Stimulated activated CD8-positive, alpha-beta memory T cell treated with anti-CD3 and anti-CD28 coated beads, Interleukin-15, amount 100 ng/mL, for 48 hours (primary cell): ENCODE measurements at regions not wholly inside any gene's neighbourhood (a gene's known extent, or its start where the extent isn't known, plus 50 kb on each side); places are given as distances from the start of the nearest gene placed in this dataset.

Source experiments
- DNase-seq, 2 donors: peaks; one replicate each; pipeline ENCODE4 v3.0.0-alpha.2; 2020; ENCODE audit warnings: low read depth in 2 of 2

GRCh38 chr14:81837304-81837703 is 303.7 kb upstream of the SEL1L start:
- no peak for DNase-seq

GRCh38 chr14:81839056-81839455 is 305.4 kb upstream of the SEL1L start:
- DNase-seq: no peak

DNA sequence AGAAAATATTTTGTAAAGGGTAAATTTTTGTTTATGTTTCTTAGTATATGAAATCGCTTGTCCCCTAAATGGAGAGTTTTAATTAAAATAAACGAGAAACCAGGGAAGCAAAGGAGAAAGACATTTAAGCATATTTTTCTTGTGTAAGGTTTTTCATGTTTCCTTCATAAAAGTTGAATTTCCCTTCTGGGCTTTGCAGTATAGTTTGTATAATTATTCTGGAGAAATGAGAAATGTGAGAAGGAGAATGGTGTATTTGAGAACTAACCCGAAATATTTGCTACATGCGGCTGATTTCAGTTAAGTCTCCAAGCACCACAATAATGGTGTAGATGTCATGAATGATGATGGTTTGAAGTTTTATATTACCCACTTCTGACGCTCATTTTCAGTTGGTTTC is 307.7 kb upstream of the SEL1L start:
- DNase-seq: no peak

DNA sequence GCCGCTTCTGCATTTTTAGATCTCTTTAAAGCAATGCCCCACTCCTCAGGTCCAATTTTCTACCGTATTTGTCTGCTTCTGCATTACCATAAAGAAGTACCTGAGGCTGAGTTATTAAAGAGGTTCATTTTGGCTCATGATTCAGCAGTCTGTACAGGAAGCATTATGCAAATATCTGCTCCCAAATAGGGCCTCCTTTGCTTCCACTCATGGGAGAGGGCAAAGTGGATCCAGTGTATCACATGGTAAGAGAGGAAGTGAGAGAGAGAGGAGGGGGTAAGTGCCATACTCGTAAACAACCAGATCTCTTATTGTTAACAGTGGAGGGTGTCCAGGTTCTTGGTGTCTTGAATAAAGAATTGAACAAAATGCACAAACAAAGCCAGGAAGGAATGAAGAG is 316.1 kb upstream of the SEL1L start:
- no peak for DNase-seq

DNA sequence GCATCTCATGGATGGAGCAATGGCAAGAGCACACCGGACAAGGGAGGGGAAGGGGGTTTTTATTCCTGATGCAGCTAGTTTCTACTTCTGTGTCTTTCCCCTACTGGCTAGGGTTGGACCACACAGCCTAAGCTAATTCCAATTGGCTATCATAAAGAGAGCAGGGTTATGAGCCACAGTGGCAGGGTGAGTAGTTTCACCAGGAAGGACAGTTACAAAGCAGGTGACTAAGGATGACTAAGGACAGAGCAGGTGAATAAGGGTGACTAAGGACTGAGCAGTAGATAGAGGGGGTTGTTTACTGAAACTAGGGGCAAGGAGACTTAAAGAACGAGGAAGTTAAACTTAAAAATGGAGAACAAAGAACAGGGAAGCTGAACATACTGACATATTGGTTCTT is 321.4 kb upstream of the SEL1L start:
- DNase-seq: no peak

GRCh38 chr14:81859046-81859445 is 325.4 kb upstream of the SEL1L start:
- DNase-seq: no peak

GRCh38 chr14:81868172-81868571 is 334.5 kb upstream of the SEL1L start:
- no peak for DNase-seq

GRCh38 chr14:81871706-81872105 is 338.1 kb upstream of the SEL1L start:
- DNase-seq: no peak

GRCh38 chr14:81884382-81884781 is 350.7 kb upstream of the SEL1L start:
- no peak for DNase-seq

GRCh38 chr14:81886588-81886987 is 352.9 kb upstream of the SEL1L start:
- no peak for DNase-seq

DNA sequence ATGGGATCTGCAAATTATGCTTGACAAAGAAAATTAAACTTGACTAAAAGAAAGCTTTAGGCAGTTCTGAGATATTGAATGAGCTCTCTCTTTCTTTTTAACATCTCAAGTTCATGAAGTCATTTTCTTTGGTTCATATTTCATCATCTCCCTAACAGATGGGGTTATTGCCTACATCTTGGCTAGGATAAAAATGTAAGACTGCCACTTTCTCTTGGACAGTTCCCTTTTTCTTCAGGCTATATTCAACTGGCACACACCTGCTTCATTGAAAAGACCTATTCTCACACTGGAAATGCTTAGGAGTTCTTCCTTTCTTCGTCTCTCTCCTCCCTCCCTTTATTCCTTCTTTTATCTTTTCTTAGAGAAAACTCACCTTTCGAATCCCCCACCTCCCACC is 355.9 kb upstream of the SEL1L start:
- DNase-seq: no peak

DNA sequence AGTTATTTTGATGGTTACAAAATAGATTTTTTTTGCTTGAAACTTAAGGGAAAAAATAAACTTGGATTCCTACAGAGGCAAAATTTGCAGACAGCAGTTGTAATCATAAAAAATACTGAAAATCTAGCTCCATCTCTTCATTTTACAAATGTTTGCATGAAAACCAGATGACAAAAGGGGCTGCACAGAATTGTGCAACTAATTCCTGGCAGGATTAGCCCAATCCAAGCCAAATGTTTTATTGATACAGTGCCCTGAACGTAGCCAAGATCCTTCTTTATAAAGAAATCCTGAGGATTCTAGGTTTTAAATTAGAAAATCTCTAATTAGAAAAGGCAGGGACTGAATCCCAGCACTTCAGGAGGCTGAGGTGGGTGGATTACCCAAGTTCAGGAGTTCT is 356.4 kb upstream of the SEL1L start:
- no peak for DNase-seq

- DNase-seq: no peak
These were observed 369.8 kb upstream of the SEL1L start for GRCh38 chr14:81903477-81903876.

DNA sequence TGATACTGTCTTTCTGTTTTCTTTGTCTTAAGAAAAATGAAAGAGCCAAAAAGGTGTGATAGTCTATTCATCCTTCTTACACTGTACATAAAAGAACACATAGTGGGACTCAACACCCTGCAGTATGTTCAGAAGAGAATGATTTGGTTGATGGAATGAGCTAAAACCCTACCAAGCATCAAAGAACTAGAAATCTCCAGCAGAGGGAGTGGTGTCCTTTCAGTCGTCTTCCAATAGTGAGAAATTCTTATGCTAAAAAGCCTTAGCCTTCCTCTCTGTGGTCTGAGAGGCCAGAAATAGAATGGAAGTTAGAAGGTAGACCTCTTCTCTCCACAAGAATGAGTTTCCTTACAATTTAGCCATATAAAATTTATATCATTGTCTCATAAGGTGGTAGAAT is 393.4 kb upstream of the SEL1L start:
- DNase-seq: no peak

DNA sequence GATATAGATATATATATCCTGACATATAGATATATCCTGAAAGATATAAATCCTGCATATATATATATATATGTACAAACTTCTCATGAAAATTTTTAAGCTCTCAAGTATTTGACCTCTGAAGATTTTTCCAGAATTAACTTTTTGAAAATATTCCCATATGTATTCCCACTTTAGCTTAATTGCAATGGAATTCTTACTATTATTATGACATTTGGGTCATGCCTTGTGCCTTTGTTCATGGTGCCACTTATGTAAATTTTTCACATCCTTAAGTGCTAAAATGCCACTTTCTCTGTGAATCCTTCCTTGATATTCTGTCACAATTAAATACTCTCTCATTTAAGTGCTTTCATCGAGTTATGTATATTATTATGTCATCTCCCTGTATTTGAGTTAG is 398.2 kb upstream of the SEL1L start:
- DNase-seq: no peak

GRCh38 chr14:81936348-81936747 is 402.7 kb upstream of the SEL1L start:
- no peak for DNase-seq

DNA sequence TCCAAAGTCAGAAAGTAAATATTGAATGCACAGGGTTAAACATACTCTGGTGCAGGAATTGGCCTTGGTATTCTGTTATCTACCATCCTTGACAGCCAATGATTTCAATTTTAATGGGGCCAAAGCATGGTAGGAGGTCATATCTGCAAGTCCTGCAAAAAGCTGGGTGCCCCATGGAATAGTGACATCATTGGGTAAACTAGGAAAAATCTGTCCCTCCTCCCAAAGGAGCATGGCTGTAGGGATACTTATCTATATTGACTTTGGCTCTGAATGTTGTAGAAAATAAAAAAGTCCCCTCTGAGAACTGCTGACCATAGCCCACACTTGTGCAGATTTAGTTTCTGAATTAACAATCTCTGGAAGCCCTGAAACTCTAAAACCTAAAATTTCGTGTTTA is 403.2 kb upstream of the SEL1L start:
- no peak for DNase-seq

- no peak for DNase-seq
These were observed 404.7 kb upstream of the SEL1L start for GRCh38 chr14:81938341-81938740.

GRCh38 chr14:81940651-81941050 is 407.0 kb upstream of the SEL1L start:
- DNase-seq: no peak

DNA sequence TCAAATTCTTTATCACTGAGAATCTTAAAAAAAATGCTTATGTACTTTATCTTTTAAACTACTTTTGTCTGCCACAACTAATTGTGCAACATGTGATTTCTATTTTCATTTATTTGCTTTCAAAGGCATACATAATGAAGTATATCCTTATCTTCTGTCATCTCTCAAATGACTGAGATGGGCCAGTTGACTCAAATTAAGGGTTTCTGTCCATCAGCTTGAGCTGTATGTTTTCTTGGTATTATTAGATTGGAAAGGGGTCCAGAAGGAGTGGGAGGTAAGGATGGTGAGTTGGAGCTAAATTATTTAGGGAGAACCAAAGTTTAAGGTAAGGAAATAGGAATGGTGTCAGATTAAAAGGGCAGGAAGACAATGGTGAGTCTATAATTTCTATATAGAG is 408.4 kb upstream of the SEL1L start:
- DNase-seq: no peak

DNA sequence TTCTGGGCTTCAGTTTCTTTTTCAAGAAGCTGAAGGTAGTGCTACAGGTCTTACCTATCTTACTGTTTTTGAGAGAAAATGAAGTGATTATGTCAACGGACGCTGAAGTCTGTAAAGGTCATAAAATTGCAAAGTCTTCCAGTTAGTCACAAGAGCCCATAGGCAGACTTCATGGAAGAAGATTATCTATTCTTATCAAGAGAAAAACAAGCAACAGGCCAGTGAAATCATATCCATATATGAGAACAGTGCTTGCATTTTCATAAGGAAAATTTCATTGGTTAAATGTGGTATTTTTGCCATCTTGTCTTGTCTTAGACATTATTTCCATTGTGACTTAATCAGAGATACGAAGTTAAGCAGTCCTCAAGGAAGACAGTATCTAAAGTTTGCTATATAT is 412.7 kb upstream of the SEL1L start:
- DNase-seq: no peak

GRCh38 chr14:81946834-81947798 is 413.5 kb upstream of the SEL1L start:
- DNase-seq: no peak

DNA sequence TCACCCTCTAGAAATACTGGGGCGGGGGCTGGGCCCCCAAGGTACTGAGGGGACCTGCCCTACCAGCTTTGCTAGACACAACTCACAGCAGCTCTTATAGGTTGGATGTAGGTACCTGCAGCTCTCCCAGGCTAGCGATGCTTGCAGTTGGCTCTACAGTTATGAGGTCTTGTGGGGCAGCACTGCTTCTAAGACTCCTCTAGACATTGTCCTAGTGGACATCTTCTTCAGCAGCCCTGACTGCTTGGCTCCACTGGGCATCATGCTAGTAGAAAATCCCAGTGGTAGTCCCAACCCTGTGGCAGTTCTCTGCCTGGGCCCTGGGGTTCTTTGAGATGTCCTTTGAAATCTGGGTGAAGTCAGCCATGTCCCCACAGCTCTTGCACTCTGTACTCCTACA is 419.3 kb upstream of the SEL1L start:
- no peak for DNase-seq

DNA sequence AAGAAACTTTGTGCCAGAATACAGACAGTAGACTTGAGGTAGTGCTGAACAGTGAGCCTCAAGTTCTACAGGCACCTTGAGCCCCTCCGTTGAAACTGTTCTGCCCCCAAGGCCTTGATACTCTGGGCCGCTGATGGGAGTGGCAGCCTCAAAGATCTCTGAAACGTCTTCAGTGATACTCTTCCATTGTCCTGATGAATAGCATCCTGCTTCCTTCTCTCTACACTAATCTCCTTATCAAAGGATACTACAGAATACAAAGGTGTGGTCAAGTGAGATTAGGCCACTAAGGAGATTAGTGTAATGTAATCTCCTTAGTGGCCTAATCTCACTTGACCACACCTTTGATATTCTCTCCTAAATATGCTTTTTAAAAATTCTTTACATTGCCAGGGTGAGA is 419.8 kb upstream of the SEL1L start:
- no peak for DNase-seq
